HepG2 (cell line): ENCODE measurements at regions not wholly inside any gene's neighbourhood (a gene's known extent, or its start where the extent isn't known, plus 50 kb on each side); places are given as distances from the start of the nearest gene placed in this dataset.

Experiments used
- EZH2 ChIP-seq: conservative IDR thresholded peaks from 2 replicates; pipeline ENCODE4 v1.6.1; 2012; ENCODE audit warnings: mild to moderate bottlenecking, low read depth, low read length, moderate library complexity
- FOXP1 ChIP-seq, 2 experiments: fragments of 450-650 bp in 1 of 2; IDR thresholded peaks; 2 replicates each; pipeline ENCODE4 v1.6.1; 2017 to 2018; ENCODE audit warnings: antibody characterized with exemption in 1 of 2
- KAT8 ChIP-seq: IDR thresholded peaks from 2 replicates; pipeline ENCODE4 v1.6.1; 2016; ENCODE audit warnings: missing genetic modification reagents, missing compliant biosample characterization
- KDM1A ChIP-seq: IDR thresholded peaks from 2 replicates; pipeline ENCODE4 v1.6.1; 2016; ENCODE audit warnings: missing compliant biosample characterization
- MAFK ChIP-seq, 2 experiments: IDR thresholded peaks in 1 of 2; conservative IDR thresholded peaks in 1 of 2; 2 replicates each; pipeline ENCODE4 v1.6.1; 2011; ENCODE audit warnings: improper control_type of control experiment in 2 of 2, low read length in 2 of 2
- NR3C1 ChIP-seq: sonication (generic); formaldehyde crosslinking; IDR thresholded peaks from 2 replicates; pipeline ENCODE4 v1.4.0; 2020; ENCODE audit warnings: missing genetic modification reagents
- PAX8 ChIP-seq: sonication (generic); formaldehyde crosslinking; IDR thresholded peaks from 2 replicates; pipeline ENCODE4 v1.8.0; 2022; ENCODE audit warnings: mild to moderate bottlenecking, missing genetic modification reagents, borderline replicate concordance
- POLR2A ChIP-seq, 2 experiments: IDR thresholded peaks; 2 replicates each; pipeline ENCODE4 v1.6.1; 2011; ENCODE audit warnings: low read depth in 2 of 2, low read length in 2 of 2, mild to moderate bottlenecking in 1 of 2, moderate library complexity in 1 of 2; ENCODE audit not compliant: insufficient read depth in 1 of 2
- POLR2AphosphoS5 ChIP-seq: IDR thresholded peaks from 2 replicates; pipeline ENCODE4 v1.6.1; 2012; ENCODE audit warnings: low read depth, low read length
- TAF1 ChIP-seq: sonication (generic); formaldehyde crosslinking; IDR thresholded peaks from 2 replicates; pipeline ENCODE4 v1.4.0; 2020; ENCODE audit warnings: missing genetic modification reagents

GRCh38 chr21:21664871-21665270 lies 666.7 kb downstream of the NCAM2 start:
- TF ChIP-seq PAX8 (CRISPR knock-in tag) (no peak), KDM1A (no peak), MAFK (conservative IDR thresholded peaks at IDR 0.05 in 1 of 2, IDR thresholded peaks at IDR 0.05 in 1 of 2; ENCODE audit: low read length in 2 of 2) (no peak), EZH2 (no peak), NR3C1 (CRISPR knock-in tag) (no peak), POLR2A (IDR thresholded peaks at IDR 0.05; ENCODE audit: insufficient read depth in 1 of 2, low read depth in 2 of 2, low read length in 2 of 2) (no peak), TAF1 (CRISPR knock-in tag) (no peak), FOXP1 (IDR thresholded peaks at IDR 0.05) (no peak), FOXP1 (CRISPR knock-in tag; IDR thresholded peaks at IDR 0.05) (no peak), POLR2AphosphoS5 (no peak), KAT8 (CRISPR knock-in tag) (no peak)
